Esophagus squamous epithelium (tissue), 4 donors: ENCODE measurements at regions not wholly inside any gene's neighbourhood (a gene's known extent, or its start where the extent isn't known, plus 50 kb on each side); places are given as distances from the start of the nearest gene placed in this dataset.

Experiments
- POLR2A ChIP-seq, 4 donors: fragments of 450-650 bp; IDR thresholded peaks; one replicate each; pipeline ENCODE4 v1.6.1; 2017; ENCODE audit warnings: antibody characterized with exemption in 4 of 4, mild to moderate bottlenecking in 4 of 4, moderate library complexity in 3 of 4
- TF ChIP-seq, protein P1 (sequence below), 6 experiments: fragments of 450-650 bp in 4 of 6; fragments of 200-600 bp in 2 of 6; sonication (generic) in 2 of 6; IDR thresholded peaks; one replicate each; pipeline ENCODE4 v1.5.1; 2016 to 2019; ENCODE audit warnings: antibody characterized with exemption in 6 of 6, mild to moderate bottlenecking in 4 of 6, moderate library complexity in 4 of 6

DNA sequence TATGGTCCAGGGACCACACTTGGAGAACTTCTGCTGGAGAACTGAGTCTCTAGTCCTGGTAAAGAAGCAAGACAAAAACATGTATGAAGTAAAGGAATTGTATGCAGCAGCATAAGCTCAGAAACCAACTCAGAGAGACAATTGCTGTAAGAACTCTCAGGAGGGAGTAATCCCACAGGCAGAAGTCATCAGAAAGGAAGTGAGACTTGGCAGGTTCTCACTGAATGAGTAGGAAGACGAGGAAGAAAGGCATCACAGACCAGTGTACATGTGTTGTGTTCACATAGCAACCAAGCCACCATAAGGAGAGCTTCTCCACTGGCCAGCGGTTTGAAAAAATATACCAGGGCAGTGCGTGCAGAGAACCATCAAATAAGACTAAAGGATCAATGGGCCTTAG lies 57.9 kb upstream of the FST start:
- no peak for TF ChIP-seq POLR2A (IDR thresholded peaks at IDR 0.05)
- TF ChIP-seq, protein P1, sequence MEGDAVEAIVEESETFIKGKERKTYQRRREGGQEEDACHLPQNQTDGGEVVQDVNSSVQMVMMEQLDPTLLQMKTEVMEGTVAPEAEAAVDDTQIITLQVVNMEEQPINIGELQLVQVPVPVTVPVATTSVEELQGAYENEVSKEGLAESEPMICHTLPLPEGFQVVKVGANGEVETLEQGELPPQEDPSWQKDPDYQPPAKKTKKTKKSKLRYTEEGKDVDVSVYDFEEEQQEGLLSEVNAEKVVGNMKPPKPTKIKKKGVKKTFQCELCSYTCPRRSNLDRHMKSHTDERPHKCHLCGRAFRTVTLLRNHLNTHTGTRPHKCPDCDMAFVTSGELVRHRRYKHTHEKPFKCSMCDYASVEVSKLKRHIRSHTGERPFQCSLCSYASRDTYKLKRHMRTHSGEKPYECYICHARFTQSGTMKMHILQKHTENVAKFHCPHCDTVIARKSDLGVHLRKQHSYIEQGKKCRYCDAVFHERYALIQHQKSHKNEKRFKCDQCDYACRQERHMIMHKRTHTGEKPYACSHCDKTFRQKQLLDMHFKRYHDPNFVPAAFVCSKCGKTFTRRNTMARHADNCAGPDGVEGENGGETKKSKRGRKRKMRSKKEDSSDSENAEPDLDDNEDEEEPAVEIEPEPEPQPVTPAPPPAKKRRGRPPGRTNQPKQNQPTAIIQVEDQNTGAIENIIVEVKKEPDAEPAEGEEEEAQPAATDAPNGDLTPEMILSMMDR (IDR thresholded peaks at IDR 0.05), result no peak
